ENCODE measurements at regions not wholly inside any gene's neighbourhood (a gene's known extent, or its start where the extent isn't known, plus 50 kb on each side); places are given as distances from the start of the nearest gene placed in this dataset.

DNA sequence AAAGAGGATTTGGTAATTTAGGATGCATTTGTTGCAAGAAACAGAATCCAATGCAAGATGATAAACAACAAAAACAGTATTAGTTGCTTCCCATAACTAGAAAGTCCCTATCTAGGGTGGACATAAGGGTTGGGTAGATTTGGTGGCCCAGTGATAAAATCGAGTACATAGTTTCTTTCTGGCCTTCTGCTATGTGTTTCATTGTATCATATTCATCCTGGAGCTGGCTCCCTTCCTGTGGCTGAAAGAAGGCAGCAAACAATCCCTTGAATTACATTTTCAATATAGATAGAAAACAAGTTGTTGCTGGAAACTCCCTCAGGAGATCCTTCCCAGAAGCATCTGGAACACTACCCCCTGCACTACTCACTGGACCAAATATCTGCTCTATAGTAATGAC lies 135.1 kb downstream of the ID4 start:
- Histone ChIP-seq H3K9me2 (replicated peaks; ENCODE audit: low read length) (no peaks in the 10 kb centered on the region), H3K4me1 (ENCODE audit: insufficient read depth, low read length) (no peaks in the 10 kb centered on the region), H3K79me2 (ENCODE audit: low read length) (no peaks in the 10 kb centered on the region), H3K4me2 (ENCODE audit: low read length) (no peak overlapping the region), H3K27ac (ENCODE audit: low read length) (no peak overlapping the region), H3F3A (ENCODE audit: low read length, unreplicated experiment) (no peaks in the 10 kb centered on the region), H3K4me3 (ENCODE audit: low read length) (no peak overlapping the region), H3K9ac (ENCODE audit: low read length) (no peak overlapping the region), H3K27me3 (ENCODE audit: low read length) (peaks cover 63% of the 10 kb centered on the region), H4K20me1 (ENCODE audit: low read length) (no peaks in the 10 kb centered on the region), H3K36me3 (ENCODE audit: low read depth, low read length) (no peaks in the 10 kb centered on the region), H2AFZ (ENCODE audit: low read length) (no peak overlapping the region), H3K9me3 (ENCODE audit: low read length) (no peaks in the 10 kb centered on the region)
- DNase-seq (no peak), ATAC-seq (no peak)
- ChIA-PET POLR2A (ENCODE audit: unreplicated experiment) (no interaction called here), CTCF (no interaction called here)
- no TSS peak for BruUV-seq (replicated peaks)
- intact Hi-C loops (cut with micrococcal nuclease), result no loop called here
- TF ChIP-seq EZH2 (IDR thresholded peaks at IDR 0.05; ENCODE audit: low read length, unreplicated experiment), result no peak
- no peak for TF ChIP-seq EZH2phosphoT487 (IDR thresholded peaks at IDR 0.05; ENCODE audit: borderline replicate concordance, low read length)
- no peak for TF ChIP-seq CTCF (conservative IDR thresholded peaks at IDR 0.05; ENCODE audit: low read depth, low read length)

DNA sequence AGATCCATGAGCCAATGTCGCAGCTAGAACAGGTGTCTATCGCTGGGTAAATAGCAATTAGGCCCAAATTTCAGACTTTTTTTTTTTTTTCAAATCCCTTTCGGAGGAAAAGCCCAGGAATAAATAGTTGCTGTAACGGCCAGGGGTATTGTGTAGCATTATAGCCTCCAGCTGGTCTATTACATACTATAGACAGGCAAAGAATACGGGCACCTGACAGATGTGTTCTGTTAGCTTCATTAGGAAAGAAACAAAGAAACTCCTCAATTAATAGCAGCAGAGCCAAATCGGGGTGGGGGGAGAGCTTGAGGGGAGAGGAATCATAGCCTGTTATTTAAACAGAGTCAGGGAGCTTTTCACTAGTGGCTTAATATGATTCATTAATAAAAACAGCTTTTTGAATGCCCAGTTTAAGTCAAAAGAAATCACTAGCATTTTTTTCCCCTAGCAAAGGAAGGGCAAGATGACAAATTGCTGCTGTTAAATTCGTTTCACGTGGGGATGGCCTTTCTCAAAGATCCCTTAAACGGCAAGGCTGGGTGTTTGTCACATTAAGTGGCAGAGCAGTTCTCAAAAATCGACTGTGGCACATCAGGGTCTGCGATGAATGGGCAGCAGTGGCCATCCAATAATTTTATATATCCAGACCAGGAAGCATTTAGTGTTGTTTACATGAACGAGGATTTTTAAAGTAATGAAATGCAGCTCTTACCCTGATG lies 139.4 kb downstream of the ID4 start:
- H3K4me2 ChIP-seq (ENCODE audit: low read length), result no peak overlapping the region
- no peak overlapping the region for H3K27ac ChIP-seq (ENCODE audit: low read length)
- H3F3A ChIP-seq (ENCODE audit: low read length, unreplicated experiment), result no peaks in the 10 kb centered on the region
- no peak overlapping the region for H2AFZ ChIP-seq (ENCODE audit: low read length)
- no peak overlapping the region for H3K9ac ChIP-seq (ENCODE audit: low read length)
- no peak overlapping the region for H3K4me3 ChIP-seq (ENCODE audit: low read length)
- no peak for TF ChIP-seq EZH2 (IDR thresholded peaks at IDR 0.05; ENCODE audit: low read length, unreplicated experiment)
- ATAC-seq (no peak), DNase-seq (no peak)
- CTCF ChIA-PET, result no interaction called here
- intact Hi-C loops (cut with micrococcal nuclease), result no loop called here
- H3K9me2 ChIP-seq (replicated peaks; ENCODE audit: low read length), result no peaks in the 10 kb centered on the region
- H3K4me1 ChIP-seq (ENCODE audit: insufficient read depth, low read length), result no peaks in the 10 kb centered on the region
- POLR2A ChIA-PET (ENCODE audit: unreplicated experiment), result no interaction called here
- peaks cover 87% of the 10 kb centered on the region for H3K27me3 ChIP-seq (ENCODE audit: low read length)
- H3K36me3 ChIP-seq (ENCODE audit: low read depth, low read length), result no peaks in the 10 kb centered on the region
- H3K79me2 ChIP-seq (ENCODE audit: low read length), result no peaks in the 10 kb centered on the region
- BruUV-seq (replicated peaks), result no TSS peak
- H4K20me1 ChIP-seq (ENCODE audit: low read length), result no peaks in the 10 kb centered on the region
- H3K9me3 ChIP-seq (ENCODE audit: low read length), result no peaks in the 10 kb centered on the region

- H3K9me3 ChIP-seq (ENCODE audit: low read length), result no peaks in the 10 kb centered on the region
- no peaks in the 10 kb centered on the region for H3F3A ChIP-seq (ENCODE audit: low read length, unreplicated experiment)
- H4K20me1 ChIP-seq (ENCODE audit: low read length), result no peaks in the 10 kb centered on the region
- ATAC-seq (no peak), DNase-seq (no peak)
- CTCF ChIA-PET, result no interaction called here
- H3K9me2 ChIP-seq (replicated peaks; ENCODE audit: low read length), result no peaks in the 10 kb centered on the region
- no peak overlapping the region for H3K4me3 ChIP-seq (ENCODE audit: low read length)
- no peak overlapping the region for H3K27ac ChIP-seq (ENCODE audit: low read length)
- POLR2A ChIA-PET (ENCODE audit: unreplicated experiment), result no interaction called here
- H3K4me2 ChIP-seq (ENCODE audit: low read length), result no peak overlapping the region
- H2AFZ ChIP-seq (ENCODE audit: low read length), result no peak overlapping the region
- peaks cover 94% of the 10 kb centered on the region for H3K27me3 ChIP-seq (ENCODE audit: low read length)
- no peaks in the 10 kb centered on the region for H3K36me3 ChIP-seq (ENCODE audit: low read depth, low read length)
- no peak overlapping the region for H3K9ac ChIP-seq (ENCODE audit: low read length)
- H3K4me1 ChIP-seq (ENCODE audit: insufficient read depth, low read length), result no peaks in the 10 kb centered on the region
- intact Hi-C loops (cut with micrococcal nuclease), result no loop called here
- BruUV-seq (replicated peaks), result no TSS peak
- TF ChIP-seq EZH2phosphoT487 (IDR thresholded peaks at IDR 0.05; ENCODE audit: borderline replicate concordance, low read length) (no peak), EZH2 (IDR thresholded peaks at IDR 0.05; ENCODE audit: low read length, unreplicated experiment) (no peak), CTCF (conservative IDR thresholded peaks at IDR 0.05; ENCODE audit: low read depth, low read length) (no peak)
- H3K79me2 ChIP-seq (ENCODE audit: low read length), result no peaks in the 10 kb centered on the region
Observed at GRCh38 chr6:19979059-19979458, 141.9 kb downstream of the ID4 start.
